GM23338 (cell line): ENCODE measurements at regions not wholly inside any gene's neighbourhood (a gene's known extent, or its start where the extent isn't known, plus 50 kb on each side); places are given as distances from the start of the nearest gene placed in this dataset.

ENCODE experiments used
- ATAC-seq: fragments of 200-7000 bp; cut with Tn5 transposase; 3 replicates; pipeline ENCODE4 v1.9.1; 2020
- DNase-seq: peaks from one replicate; pipeline ENCODE4 v3.0.0-alpha.2; 2015; ENCODE audit warnings: low spot score
- H2AFZ ChIP-seq: fragments of 200-600 bp; sonication (generic); 2 replicates; pipeline ENCODE4 v1.8.0; 2016; ENCODE audit warnings: antibody characterized with exemption, mild to moderate bottlenecking, moderate library complexity
- H3F3A ChIP-seq: fragments of 200-600 bp; sonication (generic); replicated peaks from 2 replicates; pipeline ENCODE4 v1.8.0; 2017; ENCODE audit warnings: antibody characterized with exemption, mixed run types, low read depth
- H3K27ac ChIP-seq: fragments of 200-600 bp; sonication (generic); 2 replicates; pipeline ENCODE4 v1.6.1; 2016; ENCODE audit warnings: low read depth
- H3K27me3 ChIP-seq: fragments of 200-600 bp; sonication (generic); 2 replicates; pipeline ENCODE4 v1.8.0; 2016; ENCODE audit warnings: mild to moderate bottlenecking, mixed run types, moderate library complexity; ENCODE audit not compliant: insufficient read depth
- H3K36me3 ChIP-seq: fragments of 200-600 bp; sonication (generic); 2 replicates; pipeline ENCODE4 v1.8.0; 2016; ENCODE audit warnings: mild to moderate bottlenecking; ENCODE audit not compliant: insufficient read depth
- H3K4me1 ChIP-seq: fragments of 200-600 bp; sonication (generic); 2 replicates; pipeline ENCODE4 v1.8.0; 2016; ENCODE audit warnings: mild to moderate bottlenecking, moderate library complexity; ENCODE audit not compliant: insufficient read depth
- H3K4me2 ChIP-seq: fragments of 200-600 bp; sonication (generic); 2 replicates; pipeline ENCODE4 v1.7.1; 2017; ENCODE audit warnings: mixed run types
- H3K4me3 ChIP-seq: fragments of 200-600 bp; sonication (generic); 2 replicates; pipeline ENCODE4 v1.6.1; 2016; ENCODE audit warnings: mixed run types
- H3K79me2 ChIP-seq: fragments of 200-600 bp; sonication (generic); replicated peaks from 2 replicates; pipeline ENCODE4 v1.8.0; 2017; ENCODE audit warnings: mild to moderate bottlenecking; ENCODE audit not compliant: insufficient read depth
- H3K9me2 ChIP-seq: fragments of 200-600 bp; sonication (generic); 2 replicates; pipeline ENCODE4 v1.8.0; 2017; ENCODE audit not compliant: insufficient read depth
- H4K20me1 ChIP-seq: fragments of 200-600 bp; sonication (generic); replicated peaks from 2 replicates; pipeline ENCODE4 v1.8.0; 2017; ENCODE audit warnings: mild to moderate bottlenecking; ENCODE audit not compliant: insufficient read depth
- H3K27ac Mint-ChIP-seq: 2 replicates; pipeline ENCODE4 v1.8.0; 2020; ENCODE audit warnings: inconsistent platforms, mild to moderate bottlenecking, moderate library complexity, mixed read lengths
- H3K27me3 Mint-ChIP-seq: 3 replicates; pipeline ENCODE4 v1.8.0; 2022; ENCODE audit warnings: low read depth, mild to moderate bottlenecking, moderate library complexity, mixed read lengths, inconsistent platforms; ENCODE audit not compliant: insufficient read depth, poor library complexity
- H3K36me3 Mint-ChIP-seq: 3 replicates; pipeline ENCODE4 v1.8.0; 2021; ENCODE audit warnings: low read depth, mild to moderate bottlenecking, inconsistent platforms, moderate library complexity, mixed read lengths
- H3K4me1 Mint-ChIP-seq: 3 replicates; pipeline ENCODE4 v1.8.0; 2020; ENCODE audit warnings: mild to moderate bottlenecking, inconsistent platforms, mixed read lengths
- H3K4me3 Mint-ChIP-seq: 3 replicates; pipeline ENCODE4 v1.8.0; 2021; ENCODE audit warnings: moderate library complexity, mild to moderate bottlenecking, inconsistent platforms, mixed read lengths
- H3K9me3 Mint-ChIP-seq: 3 replicates; pipeline ENCODE4 v1.8.0; 2020; ENCODE audit warnings: moderate library complexity, mild to moderate bottlenecking, inconsistent platforms, mixed read lengths
- CREB1 ChIP-seq: fragments of 250-450 bp; sonication (Bioruptor Pico); IDR thresholded peaks from 2 replicates; pipeline ENCODE4 v1.5.0; 2020; ENCODE audit warnings: low read depth, mild to moderate bottlenecking, moderate library complexity
- EZH2 ChIP-seq: fragments of 200-600 bp; sonication (generic); IDR thresholded peaks from one replicate; pipeline ENCODE4 v1.8.0; 2017; ENCODE audit warnings: antibody characterized with exemption, mild to moderate bottlenecking, low read depth; ENCODE audit not compliant: unreplicated experiment
- EZH2phosphoT487 ChIP-seq: fragments of 200-600 bp; sonication (generic); IDR thresholded peaks from one replicate; pipeline ENCODE4 v1.8.1; 2018; ENCODE audit warnings: antibody characterized with exemption; ENCODE audit not compliant: unreplicated experiment
- JUNB ChIP-seq: IDR thresholded peaks from one replicate; pipeline ENCODE4 v1.6.1; 2016; ENCODE audit warnings: antibody characterized with exemption; ENCODE audit not compliant: unreplicated experiment
- NANOG ChIP-seq: IDR thresholded peaks from 2 replicates; pipeline ENCODE4 v1.6.1; 2016; ENCODE audit warnings: antibody characterized with exemption, borderline replicate concordance
- POLR2AphosphoS5 ChIP-seq: IDR thresholded peaks from 2 replicates; pipeline ENCODE4 v1.6.1; 2016; ENCODE audit warnings: antibody characterized with exemption, low read depth
- STAT1 ChIP-seq: IDR thresholded peaks from one replicate; pipeline ENCODE4 v1.6.1; 2016; ENCODE audit warnings: antibody characterized with exemption; ENCODE audit not compliant: unreplicated experiment
- ZNF114 ChIP-seq: fragments of 250-450 bp; sonication (Bioruptor Pico); IDR thresholded peaks from 2 replicates; pipeline ENCODE4 v1.5.0; 2020; ENCODE audit warnings: mild to moderate bottlenecking, moderate library complexity
- ZNF331 ChIP-seq: fragments of 250-450 bp; sonication (Bioruptor Pico); IDR thresholded peaks from 2 replicates; pipeline ENCODE4 v1.5.0; 2020; ENCODE audit warnings: low read depth, mild to moderate bottlenecking, moderate library complexity
- TF ChIP-seq, protein P1 (sequence below), 2 experiments: fragments of 200-600 bp in 1 of 2; sonication (generic) in 1 of 2; conservative IDR thresholded peaks; 2 replicates each; pipeline versions ENCODE4 v1.5.1 to v1.6.1; 2016 to 2017; ENCODE audit warnings: antibody characterized with exemption in 2 of 2, low read depth in 2 of 2, mild to moderate bottlenecking in 2 of 2, moderate library complexity in 1 of 2
- TF ChIP-seq, protein P2 (sequence below): IDR thresholded peaks from 2 replicates; pipeline ENCODE4 v1.6.1; 2016; ENCODE audit warnings: antibody characterized with exemption
- TF ChIP-seq, protein P3 (sequence below): IDR thresholded peaks from one replicate; pipeline ENCODE4 v1.6.1; 2018; ENCODE audit warnings: antibody characterized with exemption; ENCODE audit not compliant: unreplicated experiment

GRCh38 chrX:110536816-110537215 lies 178.2 kb downstream of the RTL9 start:
- Mint-ChIP-seq H3K27ac (no peak overlapping the region), H3K27me3 (peaks cover 1% of the 10 kb centered on the region)
- H4K20me1 ChIP-seq: no peaks in the 10 kb centered on the region

DNA sequence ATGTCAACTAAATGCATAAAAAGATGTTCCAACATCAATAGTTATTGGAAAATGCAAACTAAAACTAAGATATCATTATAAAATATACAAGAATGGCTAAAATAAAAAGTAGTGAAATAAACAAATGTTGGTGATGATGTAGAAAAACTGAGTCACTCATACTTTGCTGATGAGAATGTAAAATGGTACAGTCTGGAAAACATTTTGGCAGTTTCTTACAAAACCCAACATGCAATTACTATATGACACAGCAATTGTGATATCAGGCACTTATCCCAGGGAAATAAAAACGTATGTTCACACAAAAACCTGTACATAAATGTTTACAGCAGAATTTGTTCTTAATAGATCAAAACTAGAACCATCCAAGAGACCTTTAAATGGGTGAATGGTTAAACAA lies 182.6 kb downstream of the RTL9 start:
- H3K36me3 ChIP-seq: no peaks in the 10 kb centered on the region
- DNase-seq (no peak), ATAC-seq (no peak)
- H3K27ac ChIP-seq: no peak overlapping the region
- no peaks in the 10 kb centered on the region for H3K4me1 ChIP-seq
- no peaks in the 10 kb centered on the region for H3K27me3 Mint-ChIP-seq
- no peak overlapping the region for H3K4me3 ChIP-seq
- no peaks in the 10 kb centered on the region for H3K36me3 Mint-ChIP-seq
- H3K27me3 ChIP-seq: no peaks in the 10 kb centered on the region
- no peak overlapping the region for H3K4me2 ChIP-seq
- H3K9me2 ChIP-seq: no peaks in the 10 kb centered on the region
- no peaks in the 10 kb centered on the region for H3K79me2 ChIP-seq
- no peaks in the 10 kb centered on the region for H3F3A ChIP-seq
- H2AFZ ChIP-seq: no peak overlapping the region
- H3K9me3 Mint-ChIP-seq: peaks cover 4% of the 10 kb centered on the region; the same call in 2 of the 3 replicates
- no peak overlapping the region for H3K27ac Mint-ChIP-seq
- H3K4me3 Mint-ChIP-seq: no peak overlapping the region
- H4K20me1 ChIP-seq: no peaks in the 10 kb centered on the region
- H3K4me1 Mint-ChIP-seq: no peaks in the 10 kb centered on the region
- TF ChIP-seq NANOG (no peak), EZH2 (no peak), STAT1 (no peak), JUNB (no peak), ZNF331 (CRISPR knock-in tag) (no peak), CREB1 (CRISPR knock-in tag) (no peak), ZNF114 (no peak), EZH2phosphoT487 (no peak), POLR2AphosphoS5 (no peak)
- TF ChIP-seq, protein P1, sequence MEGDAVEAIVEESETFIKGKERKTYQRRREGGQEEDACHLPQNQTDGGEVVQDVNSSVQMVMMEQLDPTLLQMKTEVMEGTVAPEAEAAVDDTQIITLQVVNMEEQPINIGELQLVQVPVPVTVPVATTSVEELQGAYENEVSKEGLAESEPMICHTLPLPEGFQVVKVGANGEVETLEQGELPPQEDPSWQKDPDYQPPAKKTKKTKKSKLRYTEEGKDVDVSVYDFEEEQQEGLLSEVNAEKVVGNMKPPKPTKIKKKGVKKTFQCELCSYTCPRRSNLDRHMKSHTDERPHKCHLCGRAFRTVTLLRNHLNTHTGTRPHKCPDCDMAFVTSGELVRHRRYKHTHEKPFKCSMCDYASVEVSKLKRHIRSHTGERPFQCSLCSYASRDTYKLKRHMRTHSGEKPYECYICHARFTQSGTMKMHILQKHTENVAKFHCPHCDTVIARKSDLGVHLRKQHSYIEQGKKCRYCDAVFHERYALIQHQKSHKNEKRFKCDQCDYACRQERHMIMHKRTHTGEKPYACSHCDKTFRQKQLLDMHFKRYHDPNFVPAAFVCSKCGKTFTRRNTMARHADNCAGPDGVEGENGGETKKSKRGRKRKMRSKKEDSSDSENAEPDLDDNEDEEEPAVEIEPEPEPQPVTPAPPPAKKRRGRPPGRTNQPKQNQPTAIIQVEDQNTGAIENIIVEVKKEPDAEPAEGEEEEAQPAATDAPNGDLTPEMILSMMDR (conservative IDR thresholded peaks at IDR 0.05; ENCODE audit: low read depth in 2 of 2): no peak
- TF ChIP-seq, protein P2, sequence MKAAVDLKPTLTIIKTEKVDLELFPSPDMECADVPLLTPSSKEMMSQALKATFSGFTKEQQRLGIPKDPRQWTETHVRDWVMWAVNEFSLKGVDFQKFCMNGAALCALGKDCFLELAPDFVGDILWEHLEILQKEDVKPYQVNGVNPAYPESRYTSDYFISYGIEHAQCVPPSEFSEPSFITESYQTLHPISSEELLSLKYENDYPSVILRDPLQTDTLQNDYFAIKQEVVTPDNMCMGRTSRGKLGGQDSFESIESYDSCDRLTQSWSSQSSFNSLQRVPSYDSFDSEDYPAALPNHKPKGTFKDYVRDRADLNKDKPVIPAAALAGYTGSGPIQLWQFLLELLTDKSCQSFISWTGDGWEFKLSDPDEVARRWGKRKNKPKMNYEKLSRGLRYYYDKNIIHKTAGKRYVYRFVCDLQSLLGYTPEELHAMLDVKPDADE: no peak
- TF ChIP-seq, protein P3, sequence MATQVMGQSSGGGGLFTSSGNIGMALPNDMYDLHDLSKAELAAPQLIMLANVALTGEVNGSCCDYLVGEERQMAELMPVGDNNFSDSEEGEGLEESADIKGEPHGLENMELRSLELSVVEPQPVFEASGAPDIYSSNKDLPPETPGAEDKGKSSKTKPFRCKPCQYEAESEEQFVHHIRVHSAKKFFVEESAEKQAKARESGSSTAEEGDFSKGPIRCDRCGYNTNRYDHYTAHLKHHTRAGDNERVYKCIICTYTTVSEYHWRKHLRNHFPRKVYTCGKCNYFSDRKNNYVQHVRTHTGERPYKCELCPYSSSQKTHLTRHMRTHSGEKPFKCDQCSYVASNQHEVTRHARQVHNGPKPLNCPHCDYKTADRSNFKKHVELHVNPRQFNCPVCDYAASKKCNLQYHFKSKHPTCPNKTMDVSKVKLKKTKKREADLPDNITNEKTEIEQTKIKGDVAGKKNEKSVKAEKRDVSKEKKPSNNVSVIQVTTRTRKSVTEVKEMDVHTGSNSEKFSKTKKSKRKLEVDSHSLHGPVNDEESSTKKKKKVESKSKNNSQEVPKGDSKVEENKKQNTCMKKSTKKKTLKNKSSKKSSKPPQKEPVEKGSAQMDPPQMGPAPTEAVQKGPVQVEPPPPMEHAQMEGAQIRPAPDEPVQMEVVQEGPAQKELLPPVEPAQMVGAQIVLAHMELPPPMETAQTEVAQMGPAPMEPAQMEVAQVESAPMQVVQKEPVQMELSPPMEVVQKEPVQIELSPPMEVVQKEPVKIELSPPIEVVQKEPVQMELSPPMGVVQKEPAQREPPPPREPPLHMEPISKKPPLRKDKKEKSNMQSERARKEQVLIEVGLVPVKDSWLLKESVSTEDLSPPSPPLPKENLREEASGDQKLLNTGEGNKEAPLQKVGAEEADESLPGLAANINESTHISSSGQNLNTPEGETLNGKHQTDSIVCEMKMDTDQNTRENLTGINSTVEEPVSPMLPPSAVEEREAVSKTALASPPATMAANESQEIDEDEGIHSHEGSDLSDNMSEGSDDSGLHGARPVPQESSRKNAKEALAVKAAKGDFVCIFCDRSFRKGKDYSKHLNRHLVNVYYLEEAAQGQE: no peak

More at GRCh38 chrX:110536816-110537215, 178.2 kb downstream of the RTL9 start:
- Histone ChIP-seq H3K27ac (no peak overlapping the region), H3K27me3 (no peaks in the 10 kb centered on the region), H3K9me2 (no peaks in the 10 kb centered on the region), H3F3A (no peaks in the 10 kb centered on the region), H3K36me3 (no peaks in the 10 kb centered on the region), H2AFZ (no peak overlapping the region), H3K4me1 (no peaks in the 10 kb centered on the region), H3K79me2 (no peaks in the 10 kb centered on the region), H3K4me3 (no peak overlapping the region), H3K4me2 (no peak overlapping the region)
- Mint-ChIP-seq H3K4me3 (no peak overlapping the region), H3K36me3 (no peaks in the 10 kb centered on the region), H3K9me3 (peaks cover 4% of the 10 kb centered on the region; the same call in 2 of the 3 replicates), H3K4me1 (no peaks in the 10 kb centered on the region)
- ATAC-seq: no peak
- TF ChIP-seq, protein P2: no peak
- no peak for TF ChIP-seq EZH2phosphoT487
- no peak for TF ChIP-seq ZNF114
- TF ChIP-seq EZH2: no peak
- TF ChIP-seq ZNF331 (CRISPR knock-in tag): no peak
- no peak for TF ChIP-seq STAT1
- no peak for DNase-seq
